Sciatic nerve (tissue), 2 donors: ENCODE measurements at regions not wholly inside any gene's neighbourhood (a gene's known extent, or its start where the extent isn't known, plus 50 kb on each side); places are given as distances from the start of the nearest gene placed in this dataset.
A peak's percentile ranks its signal among the peaks of the same experiment; 100 is the strongest.

Experiments used
- ATAC-seq: fragments of 200-7000 bp; cut with Tn5 transposase; one replicate; pipeline ENCODE4 v1.9.1; 2020; ENCODE audit warnings: mild to moderate bottlenecking, moderate library complexity
- DNase-seq: peaks from one replicate; pipeline ENCODE4 v3.0.0-alpha.2; 2020; ENCODE audit warnings: low spot score
- intact Hi-C: fragments of 100-400 bp; cut with DNase I; formaldehyde crosslinking; loops from one replicate; pipeline ENCODE4 v1.14.2; 2022
- donor health status: DM: no; HTN: no; CAD: no.
- donor health status: DM: no; HTN: no; CAD: no.

DNA sequence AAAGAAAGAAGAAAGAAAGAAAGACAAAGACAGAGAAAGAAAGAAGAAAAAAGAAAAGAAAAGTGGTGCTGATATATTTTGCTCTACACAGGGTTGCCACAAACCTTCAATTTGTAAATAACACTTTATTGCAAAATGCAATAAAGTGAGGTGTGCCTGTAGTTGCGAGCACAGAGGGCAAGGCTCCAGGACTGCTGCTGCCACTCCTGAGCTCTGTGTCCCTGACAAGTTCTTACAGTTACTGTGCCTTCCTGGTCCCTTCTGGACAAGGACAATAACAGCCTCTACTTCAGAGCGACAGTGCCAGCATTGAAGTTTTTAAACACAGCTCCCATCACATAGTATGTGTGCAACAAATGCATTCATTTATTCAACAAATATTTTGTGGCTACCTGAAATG, 148.1 kb downstream of the AXIN2 start:
- intact Hi-C loops: no loop called here
- no peak for DNase-seq
- no peak for ATAC-seq

GRCh38 chr17:65409381-65409780, 152.1 kb downstream of the AXIN2 start:
- ATAC-seq (no peak), DNase-seq (no peak)
- intact Hi-C loops: no loop called here

DNA sequence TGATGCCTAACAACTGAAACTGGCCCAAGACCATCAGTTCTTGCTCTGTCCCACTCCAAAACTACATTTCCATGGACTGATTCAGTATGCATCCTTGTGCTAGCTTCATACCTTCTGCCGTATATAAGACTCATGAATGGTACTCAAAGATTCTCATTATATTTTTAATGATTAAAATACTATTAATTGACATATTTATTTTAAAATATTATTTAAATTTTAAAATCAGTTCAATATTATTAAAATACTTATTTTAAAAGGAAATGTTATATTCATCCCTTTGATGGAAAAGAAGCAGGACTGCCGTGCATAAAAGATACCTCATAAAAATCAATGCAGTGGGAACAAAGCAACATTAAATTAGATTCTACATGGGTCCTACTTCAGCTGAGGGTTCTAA, 153.4 kb downstream of the AXIN2 start:
- DNase-seq (no peak), ATAC-seq (no peak)
- intact Hi-C loops: no loop called here

DNA sequence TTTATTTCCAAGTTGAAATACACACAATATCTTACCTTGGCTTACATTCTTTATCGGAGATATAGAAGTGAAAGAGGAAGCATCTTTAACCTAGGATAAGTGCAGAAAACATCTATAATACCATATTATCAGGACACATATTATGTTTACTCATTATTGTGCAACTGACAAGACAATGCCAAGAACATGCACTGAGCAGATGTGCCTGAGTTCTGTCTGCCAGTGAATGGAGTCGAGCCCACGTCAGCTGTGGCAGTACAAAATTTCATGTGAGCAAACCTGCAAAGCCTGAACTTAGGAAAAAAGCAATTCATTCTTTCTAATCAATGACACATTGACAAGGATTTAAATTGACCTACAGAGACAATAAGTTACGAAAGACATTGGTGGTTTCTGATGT, 154.4 kb downstream of the AXIN2 start:
- DNase-seq: no peak
- ATAC-seq: no peak
- intact Hi-C loops: no loop called here

GRCh38 chr17:65406552-65406951, 154.9 kb downstream of the AXIN2 start:
- intact Hi-C loops: no loop called here
- DNase-seq: no peak
- ATAC-seq: no peak

- ATAC-seq (no peak), DNase-seq (no peak)
- intact Hi-C loops: no loop called here
Observed at GRCh38 chr17:65405563-65405962, 155.9 kb downstream of the AXIN2 start.

DNA sequence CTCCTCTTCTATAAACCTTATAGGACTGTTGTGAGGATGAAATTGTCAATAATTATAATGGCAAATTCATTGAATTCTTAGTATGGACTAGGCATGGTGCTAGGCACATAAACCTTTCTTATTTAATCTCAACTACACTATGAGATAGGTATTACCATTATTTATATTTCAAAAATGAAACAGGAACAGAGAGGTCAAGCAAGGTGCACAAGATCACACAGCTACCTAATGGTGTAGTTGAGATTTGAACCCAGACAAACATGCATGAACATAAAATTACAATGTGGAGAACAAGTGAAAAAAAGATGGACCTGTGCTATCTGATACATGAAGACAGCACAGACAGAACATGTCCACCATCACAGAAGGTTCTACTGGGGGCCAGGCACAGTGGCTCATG, 156.7 kb downstream of the AXIN2 start:
- intact Hi-C loops: no loop called here
- DNase-seq (no peak), ATAC-seq (no peak)

- ATAC-seq: no peak
- intact Hi-C loops: no loop called here
- no peak for DNase-seq
Observed at GRCh38 chr17:65403626-65404025, 157.8 kb downstream of the AXIN2 start.

GRCh38 chr17:65402513-65403496, 158.6 kb downstream of the AXIN2 start:
- intact Hi-C loops: no loop called here
- ATAC-seq: no peak
- DNase-seq: no peak

DNA sequence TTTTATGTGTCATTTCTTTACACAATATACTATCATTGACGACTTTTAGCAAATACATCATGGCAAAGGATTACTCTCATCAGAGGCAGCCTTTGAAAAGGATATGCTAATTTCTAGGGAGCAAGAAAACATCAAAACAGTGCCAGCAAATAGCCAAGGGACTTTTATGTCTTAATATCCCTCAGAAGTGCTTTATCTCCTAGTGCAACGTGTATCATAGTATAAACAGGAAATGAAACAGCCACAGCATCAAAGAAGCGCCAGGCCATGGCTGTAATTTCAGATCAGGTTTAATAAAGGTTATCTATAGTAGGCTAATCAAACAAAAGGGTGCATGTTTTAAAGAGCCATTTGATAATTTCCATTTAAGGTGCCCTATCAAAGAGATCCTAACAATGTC, 159.9 kb downstream of the AXIN2 start:
- DNase-seq (no peak), ATAC-seq (no peak)
- intact Hi-C loops: no loop called here

GRCh38 chr17:65400701-65401100, 160.7 kb downstream of the AXIN2 start:
- intact Hi-C loops: no loop called here
- ATAC-seq: no peak
- DNase-seq: no peak

DNA sequence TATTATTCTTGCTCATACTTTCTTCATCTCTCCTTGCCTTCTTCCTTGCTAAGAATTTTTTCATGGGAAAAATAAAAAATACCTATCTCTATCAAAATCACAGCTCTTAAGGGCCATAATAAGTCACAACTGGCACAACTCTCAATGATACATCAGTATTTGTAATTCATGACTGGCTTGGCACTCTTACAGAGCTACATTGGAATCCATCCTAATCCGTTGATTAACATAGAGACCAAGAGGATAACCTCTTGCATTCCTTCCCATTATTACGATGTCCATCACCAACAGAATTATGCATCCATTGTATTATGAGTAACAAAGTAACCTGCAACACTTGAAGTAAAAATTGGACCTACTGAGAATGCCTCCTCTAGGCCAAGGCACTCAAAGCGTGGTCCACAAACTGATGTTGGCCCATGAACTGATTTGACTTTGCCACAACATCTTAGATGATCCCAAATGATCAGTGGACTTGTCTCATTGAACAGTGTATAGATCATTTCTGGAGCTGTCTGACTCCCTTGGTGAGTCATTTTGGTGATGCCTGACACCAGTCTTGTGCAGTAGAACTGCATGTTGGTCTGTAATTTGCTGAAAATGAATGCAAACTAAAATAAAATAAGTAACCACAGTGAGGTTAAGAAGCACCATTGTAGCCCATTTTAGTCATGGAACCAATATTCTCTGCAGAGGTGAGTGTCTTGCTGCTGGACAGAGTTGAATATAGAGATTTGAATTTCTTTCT, 163.2 kb downstream of the AXIN2 start:
- no peak for ATAC-seq
- no peak for DNase-seq

GRCh38 chr17:65395924-65396323, 165.5 kb downstream of the AXIN2 start:
- DNase-seq (no peak), ATAC-seq (no peak)
- intact Hi-C loops: no loop called here

More for the DNA sequence above, 163.2 kb downstream of the AXIN2 start:
- intact Hi-C loops: no loop called here

GRCh38 chr17:65394811-65395472, 166.5 kb downstream of the AXIN2 start:
- DNase-seq (no peak), ATAC-seq (no peak)
- intact Hi-C loops: no loop called here

DNA sequence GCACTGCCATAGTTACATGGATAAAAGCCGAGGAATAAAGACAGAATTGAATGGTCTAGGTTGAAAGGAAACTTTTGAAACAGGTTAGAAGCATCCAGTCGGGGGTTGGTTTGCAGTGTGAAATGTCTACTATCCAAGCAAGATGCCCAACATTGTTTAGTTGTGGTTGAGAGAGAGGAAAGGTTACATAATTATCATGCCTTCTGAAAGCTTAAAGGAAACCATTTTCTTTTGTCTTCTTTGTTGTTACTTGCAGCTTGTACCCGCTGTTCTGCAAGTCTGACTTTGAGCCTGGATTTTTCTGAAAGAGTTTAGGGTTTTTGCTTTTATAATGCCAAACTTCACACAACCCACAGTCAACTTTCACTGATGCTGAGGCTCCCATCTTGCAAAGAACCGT, 167.9 kb downstream of the AXIN2 start:
- intact Hi-C loops: no loop called here
- ATAC-seq: no peak
- no peak for DNase-seq

- intact Hi-C loops: no loop called here
- no peak for DNase-seq
- no peak for ATAC-seq
Observed at GRCh38 chr17:65389949-65390348, 171.5 kb downstream of the AXIN2 start.

- DNase-seq (no peak), ATAC-seq (no peak)
- intact Hi-C loops: no loop called here
Observed at GRCh38 chr17:65389426-65389825, 172.0 kb downstream of the AXIN2 start.

DNA sequence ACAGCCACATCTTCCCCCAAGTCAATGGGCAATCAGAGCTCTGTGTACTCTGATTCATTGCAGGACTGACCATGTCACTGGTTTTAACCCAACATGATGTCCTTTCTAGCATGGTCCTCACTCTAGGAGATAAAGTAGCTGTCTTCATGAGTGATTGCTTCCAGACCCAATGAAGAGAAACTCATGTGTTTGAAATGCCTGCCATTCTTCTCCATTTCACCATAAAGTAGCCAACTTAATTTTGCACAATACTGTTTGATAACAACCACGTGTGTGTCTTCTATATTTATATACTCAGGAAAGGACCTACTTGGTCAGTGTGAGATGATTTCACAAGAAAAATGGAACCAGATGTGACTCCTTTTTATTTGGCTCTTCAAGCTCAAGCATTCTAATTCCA, 172.5 kb downstream of the AXIN2 start:
- intact Hi-C loops: no loop called here
- ATAC-seq: peak; percentile 59
- no peak for DNase-seq

- ATAC-seq (no peak), DNase-seq (no peak)
- intact Hi-C loops: no loop called here
Observed at GRCh38 chr17:65387322-65387721, 174.1 kb downstream of the AXIN2 start.

DNA sequence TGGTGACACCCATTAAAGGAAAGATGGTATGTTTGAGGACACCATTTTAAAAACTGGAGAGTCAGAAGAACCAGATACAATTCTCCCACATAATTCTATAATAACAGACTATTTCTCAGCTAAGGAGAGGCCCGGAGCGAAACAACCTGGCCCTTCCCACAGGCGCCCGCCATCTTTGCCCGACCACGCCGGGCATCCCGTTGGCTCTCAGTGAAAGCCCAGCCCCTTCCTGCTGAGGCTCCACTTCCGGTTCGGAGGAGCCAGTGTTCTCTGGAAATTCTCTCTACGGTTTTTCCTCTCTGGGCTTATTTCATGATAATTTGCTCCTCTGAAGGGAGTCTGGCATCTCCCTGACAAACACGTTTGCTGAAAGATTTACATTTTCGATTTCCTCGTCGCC, 175.7 kb downstream of the AXIN2 start:
- ATAC-seq (no peak), DNase-seq (no peak)
- intact Hi-C loops: no loop called here
